HCT116 (cell line): ENCODE measurements at regions not wholly inside any gene's neighbourhood (a gene's known extent, or its start where the extent isn't known, plus 50 kb on each side); places are given as distances from the start of the nearest gene placed in this dataset.

Experiments used
- ATAC-seq: fragments of 200-7000 bp; cut with Tn5 transposase; 2 replicates; pipeline ENCODE4 v1.9.1; 2020; ENCODE audit warnings: mild to moderate bottlenecking, moderate library complexity
- BruUV-seq: library from RNA; stranded (reverse); fragments of 400-500 nt; replicated peaks from 2 replicates; lab custom pipeline; 2021; lab: Mats Ljungman, UMichigan
- CTCF ChIA-PET: fragments of 300-600 bp; sonication (Branson Sonifier 250); formaldehyde crosslinking; loops from one replicate; lab custom pipeline; 2021; ENCODE audit warnings: antibody characterized with exemption; lab: Charles Lee
- POLR2A ChIA-PET: fragments of 300-600, 350-600 bp; sonication (Branson Sonifier 250); formaldehyde crosslinking; loops from one replicate; lab custom pipeline; 2021; ENCODE audit warnings: antibody characterized with exemption; lab: Charles Lee
- RAD21 ChIA-PET, 2 experiments: fragments of 300-600 bp; sonication (Branson Sonifier 250); formaldehyde crosslinking; loops; one replicate each; lab custom pipeline; 2023; ENCODE audit warnings: low total read pairs in 2 of 2; ENCODE audit not compliant: uncharacterized antibody in 2 of 2, unreplicated experiment in 2 of 2, low non-redundant PET in 1 of 2; lab: Charles Lee
- DNase-seq: peaks from one replicate; pipeline ENCODE4 v3.0.0-alpha.2; 2010; ENCODE audit warnings: low read depth, low spot score
- H2AFZ ChIP-seq: fragments of 200-600 bp; shearing (Covaris generic), sonication (generic); 2 replicates; pipeline ENCODE4 v1.6.1; 2017; ENCODE audit warnings: low read depth, mixed run types, mixed read lengths, antibody characterized with exemption, low read length; ENCODE audit not compliant: poor library complexity, severe bottlenecking
- H3K27ac ChIP-seq: 2 replicates; pipeline ENCODE4 v1.5.1; 2012; ENCODE audit warnings: low read depth, low read length
- H3K27me3 ChIP-seq: fragments of 200-600 bp; sonication (generic); 2 replicates; pipeline ENCODE4 v1.6.1; 2016; ENCODE audit warnings: mixed run types, low read length, mixed read lengths; ENCODE audit not compliant: insufficient read depth
- H3K36me3 ChIP-seq, 2 experiments: fragments of 200-500 bp in 1 of 2; fragments of 200-600 bp in 1 of 2; sonication (Bioruptor generic) in 1 of 2; sonication (generic) in 1 of 2; 2 replicates each; pipeline versions ENCODE4 v1.5.1 to v1.6.1; 2014 to 2016; ENCODE audit warnings: low read length in 2 of 2, inconsistent platforms in 1 of 2, mixed read lengths in 1 of 2, mixed run types in 1 of 2; ENCODE audit not compliant: insufficient read depth in 2 of 2, control insufficient read depth in 1 of 2
- H3K4me1 ChIP-seq, 2 experiments: fragments of 200-600 bp in 1 of 2; sonication (generic) in 1 of 2; 2 replicates each; pipeline versions ENCODE4 v1.5.1 to v1.6.1; 2012 to 2017; ENCODE audit warnings: low read length in 2 of 2, inconsistent platforms in 1 of 2, mild to moderate bottlenecking in 1 of 2, mixed read lengths in 1 of 2, mixed run types in 1 of 2, moderate library complexity in 1 of 2; ENCODE audit not compliant: insufficient read depth in 2 of 2, control insufficient read depth in 1 of 2
- H3K4me2 ChIP-seq: fragments of 200-600 bp; sonication (generic); 2 replicates; pipeline ENCODE4 v1.6.1; 2017; ENCODE audit warnings: mixed run types, low read length, mixed read lengths
- H3K4me3 ChIP-seq, 2 experiments: fragments of 200-600 bp in 1 of 2; sonication (generic) in 1 of 2; replicated peaks in 1 of 2; 2 replicates each; pipeline ENCODE4 v1.5.1; 2011 to 2016; ENCODE audit warnings: low read length in 2 of 2, control low read depth in 1 of 2, low read depth in 1 of 2, mild to moderate bottlenecking in 1 of 2, mixed read lengths in 1 of 2, mixed run types in 1 of 2
- H3K79me2 ChIP-seq: fragments of 200-600 bp; sonication (generic); 2 replicates; pipeline ENCODE4 v1.6.1; 2017; ENCODE audit warnings: mild to moderate bottlenecking, mixed run types, low read length, moderate library complexity, mixed read lengths; ENCODE audit not compliant: insufficient read depth
- H3K9ac ChIP-seq: fragments of 200-600 bp; sonication (generic); 2 replicates; pipeline ENCODE4 v1.6.1; 2016; ENCODE audit warnings: low read length, mixed read lengths
- H3K9me2 ChIP-seq: fragments of 200-600 bp; sonication (generic), shearing (Covaris generic); 2 replicates; pipeline ENCODE4 v1.6.1; 2017; ENCODE audit warnings: mixed run types, mild to moderate bottlenecking, moderate library complexity; ENCODE audit not compliant: insufficient read depth
- H3K9me3 ChIP-seq, 2 experiments: fragments of 200-500 bp in 1 of 2; fragments of 200-600 bp in 1 of 2; sonication (Bioruptor generic) in 1 of 2; sonication (generic) in 1 of 2; 2 replicates each; pipeline ENCODE4 v1.6.1; 2014 to 2017; ENCODE audit warnings: low read length in 2 of 2, mixed read lengths in 2 of 2, inconsistent platforms in 1 of 2, low read depth in 1 of 2, mild to moderate bottlenecking in 1 of 2, mixed run types in 1 of 2, moderate library complexity in 1 of 2; ENCODE audit not compliant: control insufficient read depth in 1 of 2, insufficient read depth in 1 of 2
- H4K20me1 ChIP-seq: fragments of 200-600 bp; sonication (generic), shearing (Covaris generic); 2 replicates; pipeline ENCODE4 v1.6.1; 2017; ENCODE audit warnings: mixed run types, mild to moderate bottlenecking, moderate library complexity; ENCODE audit not compliant: insufficient read depth
- ATF3 ChIP-seq: IDR thresholded peaks from 2 replicates; pipeline ENCODE4 v1.6.1; 2012
- CBX3 ChIP-seq: IDR thresholded peaks from 2 replicates; pipeline ENCODE4 v1.6.1; 2012; ENCODE audit warnings: low read depth
- CEBPB ChIP-seq: IDR thresholded peaks from 2 replicates; pipeline ENCODE4 v1.6.1; 2012; ENCODE audit warnings: low read depth
- CTCF ChIP-seq, 3 experiments: fragments of 200-600 bp in 1 of 3; sonication (generic) in 1 of 3; IDR thresholded peaks in 2 of 3; conservative IDR thresholded peaks in 1 of 3; 2 replicates each; pipeline ENCODE4 v1.5.1; 2012 to 2017; ENCODE audit warnings: low read depth in 2 of 3, low read length in 2 of 3, antibody characterized with exemption in 1 of 3, borderline replicate concordance in 1 of 3, control low read depth in 1 of 3, mild to moderate bottlenecking in 1 of 3, mixed read lengths in 1 of 3, mixed run types in 1 of 3, moderate library complexity in 1 of 3; ENCODE audit not compliant: insufficient read depth in 1 of 3
- EGR1 ChIP-seq: IDR thresholded peaks from 2 replicates; pipeline ENCODE4 v1.6.1; 2012; ENCODE audit warnings: low read depth
- EZH2 ChIP-seq: fragments of 200-600 bp; sonication (generic); IDR thresholded peaks from 2 replicates; pipeline ENCODE4 v1.6.1; 2017; ENCODE audit warnings: antibody characterized with exemption, mixed run types
- FOSL1 ChIP-seq: IDR thresholded peaks from 2 replicates; pipeline ENCODE4 v1.6.1; 2012; ENCODE audit warnings: low read depth
- JUND ChIP-seq: IDR thresholded peaks from 2 replicates; pipeline ENCODE4 v1.6.1; 2012
- MAX ChIP-seq: IDR thresholded peaks from 2 replicates; pipeline ENCODE4 v1.6.1; 2012
- POLR2A ChIP-seq: IDR thresholded peaks from 2 replicates; pipeline ENCODE4 v1.7.0; 2011; ENCODE audit warnings: borderline replicate concordance; ENCODE audit not compliant: insufficient read depth, insufficient read length; ENCODE audit errors: extremely low read depth
- POLR2AphosphoS5 ChIP-seq: IDR thresholded peaks from 2 replicates; pipeline ENCODE4 v1.6.1; 2011; ENCODE audit warnings: mild to moderate bottlenecking, low read depth, low read length, moderate library complexity
- RAD21 ChIP-seq: IDR thresholded peaks from 2 replicates; pipeline ENCODE4 v1.6.1; 2012; ENCODE audit warnings: low read depth, mild to moderate bottlenecking
- SIN3A ChIP-seq: IDR thresholded peaks from 2 replicates; pipeline ENCODE4 v1.6.1; 2012; ENCODE audit warnings: low read depth
- SRF ChIP-seq: IDR thresholded peaks from 2 replicates; pipeline ENCODE4 v1.6.1; 2012; ENCODE audit warnings: low read depth
- YY1 ChIP-seq: IDR thresholded peaks from 2 replicates; pipeline ENCODE4 v1.6.1; 2011; ENCODE audit warnings: low read length, low read depth, moderate library complexity, mild to moderate bottlenecking; ENCODE audit not compliant: insufficient replicate concordance; ENCODE audit errors: extremely low read depth
- ZNF274 ChIP-seq: fragments of 200-500 bp; sonication (Bioruptor generic); IDR thresholded peaks from 2 replicates; pipeline ENCODE4 v1.6.1; 2014; ENCODE audit warnings: mild to moderate bottlenecking, low read depth, low read length, inconsistent platforms
- intact Hi-C: fragments of 100-400 bp; cut with micrococcal nuclease; formaldehyde crosslinking; loops from 2 replicates; pipeline ENCODE4 v1.10.0; 2022

- H3K9me3 ChIP-seq = no peaks in the 10 kb centered on the region
- peak overlapping the region; percentile 31; the same call in 1 of the 2 replicates for H3K4me2 ChIP-seq
- no peaks in the 10 kb centered on the region for H3K9me2 ChIP-seq
- RAD21 ChIA-PET = no interaction called here
- H3K9ac ChIP-seq = no peak overlapping the region
- peaks cover 5 to 10% of the 10 kb centered on the region in 2 experiments; a peak in 3 of 4 replicates for H3K4me1 ChIP-seq
- POLR2A ChIA-PET = no interaction called here
- no peak overlapping the region for H3K27ac ChIP-seq
- DNase-seq (no peak), ATAC-seq (no peak)
- intact Hi-C loops = no loop called here
- CTCF ChIA-PET = interaction anchor here (0.7 to 1.1 kb wide), 2 partner anchors 70 to 464 kb away, joined by 3 read pairs; no protein-coding TSS in a partner anchor
- peak overlapping the region; percentile 44 for H2AFZ ChIP-seq
- no peaks in the 10 kb centered on the region for H3K79me2 ChIP-seq
- TF ChIP-seq MAX (no peak), JUND (no peak), SRF (no peak), YY1 (no peak), CBX3 (no peak), RAD21 (no peak), FOSL1 (no peak), ZNF274 (no peak)
- no peak overlapping the region for H3K4me3 ChIP-seq
- no peaks in the 10 kb centered on the region for H4K20me1 ChIP-seq
- H3K36me3 ChIP-seq = no peaks in the 10 kb centered on the region
- no TSS peak for BruUV-seq
- H3K27me3 ChIP-seq = no peaks in the 10 kb centered on the region
Measured at GRCh38 chr3:194245474-194245873, 105.7 kb downstream of the CPN2 start.

GRCh38 chr3:194245975-194246561, 105.1 kb downstream of the CPN2 start:
- no peaks in the 10 kb centered on the region for H3K36me3 ChIP-seq
- no peaks in the 10 kb centered on the region for H3K9me3 ChIP-seq
- no peaks in the 10 kb centered on the region for H3K27me3 ChIP-seq
- no peaks in the 10 kb centered on the region for H4K20me1 ChIP-seq
- peaks cover 5 to 10% of the 10 kb centered on the region in 2 experiments; a peak in 3 of 4 replicates for H3K4me1 ChIP-seq
- peak overlapping the region; percentile 31 for H3K4me2 ChIP-seq
- H3K9me2 ChIP-seq = no peaks in the 10 kb centered on the region
- H3K9ac ChIP-seq = no peak overlapping the region
- ChIA-PET POLR2A (no interaction called here), CTCF (interaction anchor here (0.7 to 1.1 kb wide), 2 partner anchors 70 to 465 kb away, joined by 3 read pairs; no protein-coding TSS in a partner anchor), RAD21 (no interaction called here)
- H3K27ac ChIP-seq = no peak overlapping the region
- no TSS peak for BruUV-seq
- no peaks in the 10 kb centered on the region for H3K79me2 ChIP-seq
- intact Hi-C loops = no loop called here
- no peak for DNase-seq
- H3K4me3 ChIP-seq = no peak overlapping the region
- peak; percentile 80 for ATAC-seq
- H2AFZ ChIP-seq = peak overlapping the region; percentile 44
- no peak for TF ChIP-seq SIN3A
- no peak for TF ChIP-seq POLR2A
- peak in 1 of 3 experiments; percentile 13; a peak in 2 of 6 replicates for TF ChIP-seq CTCF (IDR thresholded peaks at IDR 0.05 in 2 of 3, conservative IDR thresholded peaks at IDR 0.05 in 1 of 3; ENCODE audit: borderline replicate concordance in 1 of 3, insufficient read depth in 1 of 3, low read depth in 2 of 3, low read length in 2 of 3)
- TF ChIP-seq EZH2 = no peak
- TF ChIP-seq CBX3 = no peak
- no peak for TF ChIP-seq MAX
- TF ChIP-seq CEBPB = no peak
- no peak for TF ChIP-seq EGR1
- no peak for TF ChIP-seq POLR2AphosphoS5
- peak; percentile 31; the same call in 1 of the 2 replicates for TF ChIP-seq RAD21
- no peak for TF ChIP-seq ATF3
- no peak for TF ChIP-seq SRF
